ENCODE measurements at regions not wholly inside any gene's neighbourhood (a gene's known extent, or its start where the extent isn't known, plus 50 kb on each side); places are given as distances from the start of the nearest gene placed in this dataset.

DNA sequence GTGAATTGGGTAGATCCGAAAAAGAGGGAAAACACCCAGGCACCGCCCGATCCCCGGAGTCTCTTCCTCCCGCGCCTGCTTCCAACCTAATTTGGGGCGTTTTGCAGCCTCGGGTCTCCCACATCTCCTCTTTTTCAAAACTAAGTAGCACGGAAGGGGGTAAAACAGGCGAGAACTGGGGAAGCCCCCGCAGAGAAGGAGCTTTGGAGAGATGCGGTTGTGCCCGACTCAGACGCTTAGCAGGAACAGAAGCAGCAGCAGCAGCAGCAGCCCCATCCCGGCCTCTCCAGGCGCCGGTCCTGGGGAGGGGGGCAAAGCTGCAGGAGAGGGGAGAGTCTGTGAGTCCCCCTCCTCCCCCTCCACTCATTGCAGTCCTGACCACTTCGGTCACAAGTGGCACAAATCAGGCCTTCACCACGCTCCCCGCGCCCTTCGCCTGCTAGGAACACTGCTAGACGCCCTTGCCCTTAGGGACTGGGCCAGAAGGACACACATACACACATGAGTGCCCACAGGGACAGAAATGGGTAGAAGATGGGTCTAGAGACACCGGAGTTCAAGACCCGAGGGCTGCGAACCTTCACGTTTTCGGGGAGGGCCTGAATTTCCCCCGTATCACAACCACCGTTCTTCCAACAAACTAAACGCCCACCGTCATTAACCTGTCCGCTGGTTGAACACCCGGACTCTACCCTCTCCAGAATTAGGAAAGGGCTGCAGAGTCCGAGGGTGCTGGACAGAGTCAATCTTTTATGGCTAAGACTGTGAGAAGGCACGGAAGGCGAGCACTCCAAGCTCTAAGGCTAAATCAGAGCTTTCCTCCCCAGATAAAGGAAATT lies 98.3 kb upstream of the HSD17B12 start:
- Mint-ChIP-seq H3K36me3 (no peaks in the 10 kb centered on the region), H3K27me3 (ENCODE audit: low read depth in 2 of 2) (peaks cover 61 to 64% of the 10 kb centered on the region in 2 donors), H3K9me3 (no peaks in the 10 kb centered on the region), H3K4me1 (peaks cover 13 to 15% of the 10 kb centered on the region in 2 donors), H3K27ac (no peak overlapping the region), H3K4me3 (no peak overlapping the region)
- Histone ChIP-seq H3K9me3 (ENCODE audit: control insufficient read depth, insufficient read depth, low read length) (no peaks in the 10 kb centered on the region), H3K27me3 (ENCODE audit: control insufficient read depth, insufficient read depth, low read length) (peaks cover 35% of the 10 kb centered on the region), H3K4me1 (ENCODE audit: control insufficient read depth, insufficient read depth, low read length) (peaks cover 25% of the 10 kb centered on the region), H3K27ac (ENCODE audit: low read length) (no peak overlapping the region), H3K36me3 (ENCODE audit: control insufficient read depth, insufficient read depth, low read length) (no peaks in the 10 kb centered on the region), H3K4me3 (ENCODE audit: low read length) (no peak overlapping the region)
- no peak for ATAC-seq
- intact Hi-C loops (cut with micrococcal nuclease), result no loop called here
- WGBS (ENCODE audit: insufficient coverage), result 13% methylated on average over 34 of the region's 37 CpGs
- no peak for DNase-seq
- TF ChIP-seq, protein P1, sequence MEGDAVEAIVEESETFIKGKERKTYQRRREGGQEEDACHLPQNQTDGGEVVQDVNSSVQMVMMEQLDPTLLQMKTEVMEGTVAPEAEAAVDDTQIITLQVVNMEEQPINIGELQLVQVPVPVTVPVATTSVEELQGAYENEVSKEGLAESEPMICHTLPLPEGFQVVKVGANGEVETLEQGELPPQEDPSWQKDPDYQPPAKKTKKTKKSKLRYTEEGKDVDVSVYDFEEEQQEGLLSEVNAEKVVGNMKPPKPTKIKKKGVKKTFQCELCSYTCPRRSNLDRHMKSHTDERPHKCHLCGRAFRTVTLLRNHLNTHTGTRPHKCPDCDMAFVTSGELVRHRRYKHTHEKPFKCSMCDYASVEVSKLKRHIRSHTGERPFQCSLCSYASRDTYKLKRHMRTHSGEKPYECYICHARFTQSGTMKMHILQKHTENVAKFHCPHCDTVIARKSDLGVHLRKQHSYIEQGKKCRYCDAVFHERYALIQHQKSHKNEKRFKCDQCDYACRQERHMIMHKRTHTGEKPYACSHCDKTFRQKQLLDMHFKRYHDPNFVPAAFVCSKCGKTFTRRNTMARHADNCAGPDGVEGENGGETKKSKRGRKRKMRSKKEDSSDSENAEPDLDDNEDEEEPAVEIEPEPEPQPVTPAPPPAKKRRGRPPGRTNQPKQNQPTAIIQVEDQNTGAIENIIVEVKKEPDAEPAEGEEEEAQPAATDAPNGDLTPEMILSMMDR (IDR thresholded peaks at IDR 0.05), result no peak

DNA sequence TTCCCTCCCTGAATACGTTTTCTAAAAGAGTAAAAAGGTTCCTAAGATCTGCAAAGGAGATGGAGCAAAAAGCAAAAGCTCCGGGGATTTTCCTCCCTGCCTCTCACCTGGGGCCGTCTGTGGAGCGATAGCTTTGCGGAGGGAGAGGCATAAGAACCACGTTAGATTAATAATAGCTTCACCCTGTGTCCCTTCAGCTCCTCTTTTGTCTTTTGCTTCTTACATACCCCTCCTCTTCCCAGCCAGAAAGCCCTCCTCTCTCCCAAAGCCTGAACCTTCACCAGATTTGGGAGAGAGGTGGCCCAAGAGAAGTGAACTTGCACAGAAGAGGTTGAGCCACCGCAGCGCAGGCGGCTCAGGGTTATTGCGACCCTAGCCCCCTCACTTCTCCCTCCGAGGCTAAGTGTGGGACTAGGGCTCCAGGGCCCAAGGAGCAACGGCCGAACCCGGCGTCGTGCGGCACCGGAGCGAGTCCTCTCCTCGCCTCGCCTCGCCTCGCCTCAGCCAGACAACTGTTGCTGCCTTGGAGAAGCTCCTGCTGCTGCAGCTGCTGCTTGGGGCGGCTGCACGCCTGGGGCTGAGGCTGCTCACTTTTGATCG lies 97.6 kb upstream of the HSD17B12 start:
- H3K36me3 Mint-ChIP-seq, result no peaks in the 10 kb centered on the region
- Histone ChIP-seq H3K27ac (ENCODE audit: low read length) (no peak overlapping the region), H3K27me3 (ENCODE audit: control insufficient read depth, insufficient read depth, low read length) (peaks cover 35% of the 10 kb centered on the region), H3K4me1 (ENCODE audit: control insufficient read depth, insufficient read depth, low read length) (peaks cover 25% of the 10 kb centered on the region), H3K4me3 (ENCODE audit: low read length) (no peak overlapping the region), H3K36me3 (ENCODE audit: control insufficient read depth, insufficient read depth, low read length) (no peaks in the 10 kb centered on the region), H3K9me3 (ENCODE audit: control insufficient read depth, insufficient read depth, low read length) (no peaks in the 10 kb centered on the region)
- H3K27me3 Mint-ChIP-seq (ENCODE audit: low read depth in 2 of 2), result peaks cover 61 to 64% of the 10 kb centered on the region in 2 donors
- no peak overlapping the region for H3K27ac Mint-ChIP-seq
- DNase-seq, result no peak
- 26% methylated on average over 25 of the region's 26 CpGs for WGBS (ENCODE audit: insufficient coverage)
- peaks cover 13 to 15% of the 10 kb centered on the region in 2 donors for H3K4me1 Mint-ChIP-seq
- no peak overlapping the region for H3K4me3 Mint-ChIP-seq
- ATAC-seq, result no peak
- H3K9me3 Mint-ChIP-seq, result no peaks in the 10 kb centered on the region
- intact Hi-C loops (cut with micrococcal nuclease), result no loop called here
- TF ChIP-seq, protein P1 (IDR thresholded peaks at IDR 0.05), result no peak

DNA sequence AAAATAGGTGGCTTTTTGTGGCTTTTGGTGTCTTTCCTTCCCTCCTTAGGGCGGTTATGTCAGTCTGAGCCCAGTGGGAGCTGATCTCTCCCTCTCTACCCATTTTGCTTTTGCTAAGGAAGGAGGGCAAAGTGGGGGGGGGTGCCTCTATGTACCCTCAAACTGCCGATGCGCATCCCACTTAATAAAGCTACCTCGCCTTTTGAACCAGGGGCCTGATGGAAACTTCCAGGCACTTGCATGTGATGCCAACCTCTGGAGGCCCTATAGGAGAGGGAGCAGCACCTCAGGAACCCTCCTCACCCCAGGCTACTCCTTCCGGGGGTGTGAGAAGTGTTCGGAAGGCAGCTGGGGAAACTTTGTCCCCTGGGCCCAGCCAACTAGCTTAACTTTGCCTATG lies 97.0 kb upstream of the HSD17B12 start:
- TF ChIP-seq, protein P1 (IDR thresholded peaks at IDR 0.05), result no peak
- WGBS (ENCODE audit: insufficient coverage), result 29% methylated on average over 2 of the region's 6 CpGs
- intact Hi-C loops (cut with micrococcal nuclease), result no loop called here
- H3K27ac Mint-ChIP-seq, result no peak overlapping the region
- Histone ChIP-seq H3K36me3 (ENCODE audit: control insufficient read depth, insufficient read depth, low read length) (no peaks in the 10 kb centered on the region), H3K27ac (ENCODE audit: low read length) (no peak overlapping the region), H3K27me3 (ENCODE audit: control insufficient read depth, insufficient read depth, low read length) (peaks cover 35% of the 10 kb centered on the region), H3K4me3 (ENCODE audit: low read length) (no peak overlapping the region), H3K4me1 (ENCODE audit: control insufficient read depth, insufficient read depth, low read length) (peaks cover 25% of the 10 kb centered on the region), H3K9me3 (ENCODE audit: control insufficient read depth, insufficient read depth, low read length) (no peaks in the 10 kb centered on the region)
- H3K9me3 Mint-ChIP-seq, result no peaks in the 10 kb centered on the region
- H3K36me3 Mint-ChIP-seq, result no peaks in the 10 kb centered on the region
- peaks cover 64 to 68% of the 10 kb centered on the region in 2 donors for H3K27me3 Mint-ChIP-seq (ENCODE audit: low read depth in 2 of 2)
- DNase-seq (no peak), ATAC-seq (no peak)
- no peak overlapping the region for H3K4me3 Mint-ChIP-seq
- H3K4me1 Mint-ChIP-seq, result peaks cover 13 to 15% of the 10 kb centered on the region in 2 donors

Data from natural killer cell (primary cell).